ENCODE measurements at regions not wholly inside any gene's neighbourhood (a gene's known extent, or its start where the extent isn't known, plus 50 kb on each side); places are given as distances from the start of the nearest gene placed in this dataset.

DNA sequence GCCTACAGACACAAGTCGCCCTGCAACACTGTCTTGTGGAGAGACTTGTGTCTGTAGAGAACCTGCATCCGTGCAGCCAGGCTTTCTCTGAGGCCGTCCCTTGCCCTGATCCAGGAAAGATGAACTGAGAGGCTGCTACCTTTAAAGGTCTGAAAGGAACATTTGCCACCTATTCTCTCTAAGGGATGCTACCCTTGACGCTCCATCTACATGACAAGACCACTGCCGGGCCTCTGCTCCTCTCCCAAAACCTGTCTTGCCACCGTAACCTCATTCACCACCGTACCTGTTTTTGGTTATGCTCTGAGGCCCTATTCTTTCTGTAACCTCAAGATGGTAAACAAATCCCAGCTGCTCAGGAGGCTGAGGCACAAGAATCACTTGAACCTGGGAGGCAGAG, 73.9 kb downstream of the FOXF2 start:
- TF ChIP-seq, protein P1, sequence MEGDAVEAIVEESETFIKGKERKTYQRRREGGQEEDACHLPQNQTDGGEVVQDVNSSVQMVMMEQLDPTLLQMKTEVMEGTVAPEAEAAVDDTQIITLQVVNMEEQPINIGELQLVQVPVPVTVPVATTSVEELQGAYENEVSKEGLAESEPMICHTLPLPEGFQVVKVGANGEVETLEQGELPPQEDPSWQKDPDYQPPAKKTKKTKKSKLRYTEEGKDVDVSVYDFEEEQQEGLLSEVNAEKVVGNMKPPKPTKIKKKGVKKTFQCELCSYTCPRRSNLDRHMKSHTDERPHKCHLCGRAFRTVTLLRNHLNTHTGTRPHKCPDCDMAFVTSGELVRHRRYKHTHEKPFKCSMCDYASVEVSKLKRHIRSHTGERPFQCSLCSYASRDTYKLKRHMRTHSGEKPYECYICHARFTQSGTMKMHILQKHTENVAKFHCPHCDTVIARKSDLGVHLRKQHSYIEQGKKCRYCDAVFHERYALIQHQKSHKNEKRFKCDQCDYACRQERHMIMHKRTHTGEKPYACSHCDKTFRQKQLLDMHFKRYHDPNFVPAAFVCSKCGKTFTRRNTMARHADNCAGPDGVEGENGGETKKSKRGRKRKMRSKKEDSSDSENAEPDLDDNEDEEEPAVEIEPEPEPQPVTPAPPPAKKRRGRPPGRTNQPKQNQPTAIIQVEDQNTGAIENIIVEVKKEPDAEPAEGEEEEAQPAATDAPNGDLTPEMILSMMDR (IDR thresholded peaks at IDR 0.05; ENCODE audit: unreplicated experiment in 3 of 3) = no peak
- H3K36me3 Mint-ChIP-seq (ENCODE audit: low read depth) = no peaks in the 10 kb centered on the region
- no peak overlapping the region for H3K4me3 Mint-ChIP-seq
- peaks cover 5% of the 10 kb centered on the region for H3K27me3 Mint-ChIP-seq (ENCODE audit: low read depth)
- no peaks in the 10 kb centered on the region for H3K4me1 Mint-ChIP-seq
- H3K9me3 Mint-ChIP-seq = peaks cover 2% of the 10 kb centered on the region
- no peak overlapping the region for H3K27ac Mint-ChIP-seq

DNA sequence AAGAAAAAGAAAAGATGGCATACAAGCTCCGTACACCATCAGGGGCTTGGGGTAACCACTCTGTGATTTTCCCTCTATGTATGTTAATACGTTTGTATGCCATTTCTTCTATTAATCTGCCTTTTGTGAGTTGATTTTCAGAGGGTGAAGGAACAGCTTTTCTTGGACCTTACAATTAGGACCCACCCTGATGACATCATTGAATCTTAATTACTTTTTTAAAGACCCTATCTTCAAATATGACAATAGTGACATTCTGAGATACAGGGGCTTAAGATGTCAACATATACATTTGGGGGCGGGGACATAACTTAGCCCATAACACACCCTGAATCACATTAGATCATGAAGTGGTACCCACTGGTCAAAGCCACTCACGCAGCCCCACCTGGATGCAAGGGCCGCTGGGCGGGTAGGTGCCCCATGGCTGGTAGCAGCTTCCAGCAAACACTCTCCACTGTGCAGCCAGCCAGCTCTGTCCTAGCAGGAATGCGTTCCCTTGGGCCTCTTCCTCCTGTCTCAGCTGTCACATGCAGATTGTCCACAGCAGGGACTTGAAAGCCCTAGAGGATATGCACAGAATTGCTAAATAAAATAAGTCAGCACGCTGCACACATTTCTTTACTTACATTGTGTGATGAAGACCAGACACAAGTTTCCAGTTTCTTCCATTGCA, 74.5 kb downstream of the FOXF2 start:
- no peak overlapping the region for H3K27ac Mint-ChIP-seq
- H3K4me3 Mint-ChIP-seq = no peak overlapping the region
- peaks cover 5% of the 10 kb centered on the region for H3K27me3 Mint-ChIP-seq (ENCODE audit: low read depth)
- H3K4me1 Mint-ChIP-seq = no peaks in the 10 kb centered on the region
- TF ChIP-seq, protein P1 (IDR thresholded peaks at IDR 0.05; ENCODE audit: unreplicated experiment in 3 of 3) = no peak
- H3K36me3 Mint-ChIP-seq (ENCODE audit: low read depth) = no peaks in the 10 kb centered on the region
- peaks cover 2% of the 10 kb centered on the region for H3K9me3 Mint-ChIP-seq

DNA sequence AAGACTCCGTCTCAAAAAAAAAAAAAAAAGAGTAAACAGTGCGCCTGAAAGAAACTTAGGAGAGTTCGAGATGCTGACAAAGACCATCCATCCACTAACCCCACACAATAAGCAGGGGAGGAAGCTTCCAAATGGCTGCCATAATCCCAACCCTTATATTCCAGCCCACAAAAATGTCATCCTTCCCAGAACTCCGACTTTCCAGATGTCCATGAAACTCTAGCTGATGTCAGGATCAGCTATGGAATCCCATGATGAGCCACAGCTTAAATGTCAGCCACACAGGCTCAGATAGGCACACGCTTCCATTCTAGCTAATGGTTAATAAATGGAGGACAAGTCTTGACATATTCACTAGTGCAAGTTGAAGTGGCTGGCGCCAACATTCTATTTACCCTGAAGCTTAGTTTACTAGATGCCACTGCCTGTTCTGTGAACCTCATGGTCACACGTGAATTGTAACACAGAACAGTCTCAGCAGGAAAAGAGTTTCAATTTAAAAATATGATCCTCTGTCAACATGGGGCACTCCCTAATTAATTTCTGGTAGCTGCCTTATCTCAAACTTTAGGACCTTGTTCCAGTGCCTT, 75.5 kb downstream of the FOXF2 start:
- Mint-ChIP-seq H3K4me3 (no peak overlapping the region), H3K4me1 (no peaks in the 10 kb centered on the region), H3K9me3 (peaks cover 2% of the 10 kb centered on the region), H3K27ac (no peak overlapping the region), H3K27me3 (ENCODE audit: low read depth) (peaks cover 5% of the 10 kb centered on the region), H3K36me3 (ENCODE audit: low read depth) (no peaks in the 10 kb centered on the region)
- TF ChIP-seq, protein P1 (IDR thresholded peaks at IDR 0.05; ENCODE audit: unreplicated experiment in 3 of 3) = no peak

DNA sequence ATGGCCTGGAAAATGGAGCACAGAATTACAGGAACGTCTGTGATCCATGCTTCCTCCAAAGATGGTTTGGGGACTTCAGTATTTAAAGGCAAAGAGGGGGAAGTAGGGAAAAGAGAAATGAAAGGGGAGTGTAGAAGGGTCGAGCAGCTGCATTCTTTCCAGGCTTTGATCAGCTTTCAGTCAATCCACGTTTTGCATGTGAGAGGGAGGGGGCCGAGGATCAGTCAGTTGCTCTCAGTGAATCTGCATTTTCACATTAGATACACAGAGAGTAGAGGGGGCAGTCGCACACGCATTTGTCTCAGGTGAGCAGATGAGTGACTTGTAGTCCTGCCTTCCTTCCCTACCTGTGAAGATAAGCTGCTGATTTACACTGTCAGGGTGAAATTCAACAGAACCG, 78.8 kb downstream of the FOXF2 start:
- Mint-ChIP-seq H3K9me3 (peaks cover 2% of the 10 kb centered on the region), H3K27ac (no peak overlapping the region), H3K4me3 (no peak overlapping the region), H3K27me3 (ENCODE audit: low read depth) (peaks cover 6% of the 10 kb centered on the region), H3K4me1 (no peaks in the 10 kb centered on the region), H3K36me3 (ENCODE audit: low read depth) (no peaks in the 10 kb centered on the region)
- TF ChIP-seq, protein P1 (IDR thresholded peaks at IDR 0.05; ENCODE audit: unreplicated experiment in 3 of 3) = no peak

DNA sequence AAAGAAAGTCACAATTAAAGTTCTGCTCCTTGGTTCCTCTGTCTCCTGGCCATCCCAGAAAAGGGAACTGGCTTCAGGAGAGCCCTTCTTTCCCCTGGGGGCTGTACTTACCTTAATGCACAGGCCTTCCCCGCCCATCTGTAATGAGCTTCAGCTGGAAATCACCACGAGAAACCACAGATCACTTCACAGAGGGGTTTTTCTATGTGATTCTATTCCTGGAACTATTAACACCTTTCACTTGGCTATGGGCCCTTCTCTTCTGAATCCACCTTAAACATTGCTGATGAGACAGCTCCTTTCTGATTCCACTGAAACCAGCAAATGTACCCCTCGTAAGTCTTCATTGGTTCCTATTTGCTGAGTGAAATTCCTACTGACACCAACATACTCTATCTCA, 80.7 kb downstream of the FOXF2 start:
- Mint-ChIP-seq H3K27ac (no peak overlapping the region), H3K36me3 (ENCODE audit: low read depth) (no peaks in the 10 kb centered on the region), H3K4me3 (no peak overlapping the region), H3K27me3 (ENCODE audit: low read depth) (peaks cover 5% of the 10 kb centered on the region), H3K4me1 (no peaks in the 10 kb centered on the region), H3K9me3 (no peaks in the 10 kb centered on the region)
- TF ChIP-seq, protein P1 (IDR thresholded peaks at IDR 0.05; ENCODE audit: unreplicated experiment in 3 of 3) = no peak

DNA sequence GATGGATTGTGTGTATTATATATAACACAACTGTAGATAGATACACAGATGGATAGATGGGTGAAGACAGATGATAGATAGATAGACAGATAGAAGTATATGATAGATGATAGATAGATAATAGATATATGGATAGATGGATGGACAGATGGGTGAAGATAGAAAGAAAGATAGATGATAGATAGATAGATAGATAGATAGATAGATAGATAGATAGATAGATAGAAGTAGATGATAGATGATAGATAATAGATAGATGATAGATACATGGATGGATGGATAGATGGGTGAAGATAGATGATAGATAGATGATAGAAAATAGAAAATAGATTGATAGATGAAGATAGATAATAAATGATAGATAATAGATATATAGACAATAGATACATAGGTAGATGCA, 83.3 kb downstream of the FOXF2 start:
- Mint-ChIP-seq H3K4me1 (peaks cover 7% of the 10 kb centered on the region), H3K36me3 (ENCODE audit: low read depth) (no peaks in the 10 kb centered on the region), H3K9me3 (no peaks in the 10 kb centered on the region), H3K27me3 (ENCODE audit: low read depth) (peaks cover 5% of the 10 kb centered on the region), H3K27ac (no peak overlapping the region), H3K4me3 (no peak overlapping the region)
- TF ChIP-seq, protein P1 (IDR thresholded peaks at IDR 0.05; ENCODE audit: unreplicated experiment in 3 of 3) = no peak

Data from nephron (organoid).